IPS DF 4.7 (cell line): ENCODE measurements at regions not wholly inside any gene's neighbourhood (a gene's known extent, or its start where the extent isn't known, plus 50 kb on each side); places are given as distances from the start of the nearest gene placed in this dataset.
"Not testable (repeated sequence)": the region's sequence is repeated elsewhere in the genome, so short reads cannot be mapped to it uniquely, and the experiment has no call there.

Experiments used
- DNase-seq: peaks from one replicate; pipeline ENCODE4 v3.0.0-alpha.2; 2013; ENCODE audit warnings: low spot score; ENCODE audit errors: extremely low read depth

GRCh38 chr5:168088410-168089173 lies 202.9 kb upstream of the WWC1 start:
- no peak for DNase-seq

GRCh38 chr5:168089201-168089887 lies 202.1 kb upstream of the WWC1 start:
- DNase-seq, result no peak

- DNase-seq, result no peak
Observed at GRCh38 chr5:168092209-168093185, 198.9 kb upstream of the WWC1 start.

- no peak for DNase-seq
Observed at GRCh38 chr5:168093200-168093910, 198.1 kb upstream of the WWC1 start.

- DNase-seq, result no peak
Observed at GRCh38 chr5:168096525-168096924, 194.9 kb upstream of the WWC1 start.

- DNase-seq, result no peak
Observed at GRCh38 chr5:168097876-168098653, 193.4 kb upstream of the WWC1 start.

GRCh38 chr5:168101352-168101751 lies 190.1 kb upstream of the WWC1 start:
- no peak for DNase-seq

- not testable (repeated sequence) for DNase-seq
Observed at GRCh38 chr5:168103018-168103417, 188.4 kb upstream of the WWC1 start.

GRCh38 chr5:168104350-168104749 lies 187.1 kb upstream of the WWC1 start:
- DNase-seq, result no peak

- no peak for DNase-seq
Observed at GRCh38 chr5:168104811-168105481, 186.5 kb upstream of the WWC1 start.

- DNase-seq, result no peak
Observed at GRCh38 chr5:168106008-168106761, 185.3 kb upstream of the WWC1 start.

- no peak for DNase-seq
Observed at GRCh38 chr5:168109441-168109840, 182.0 kb upstream of the WWC1 start.

GRCh38 chr5:168110384-168110783 lies 181.1 kb upstream of the WWC1 start:
- no peak for DNase-seq

- no peak for DNase-seq
Observed at GRCh38 chr5:168110870-168111832, 180.3 kb upstream of the WWC1 start.

- peak; percentile 60 for DNase-seq
Observed at GRCh38 chr5:168114444-168115017, 176.9 kb upstream of the WWC1 start.

GRCh38 chr5:168117469-168117868 lies 174.0 kb upstream of the WWC1 start:
- no peak for DNase-seq

- DNase-seq, result no peak
Observed at GRCh38 chr5:168118042-168118668, 173.3 kb upstream of the WWC1 start.
